ENCODE measurements at regions not wholly inside any gene's neighbourhood (a gene's known extent, or its start where the extent isn't known, plus 50 kb on each side); places are given as distances from the start of the nearest gene placed in this dataset.
"Not testable (repeated sequence)": the region's sequence is repeated elsewhere in the genome, so short reads cannot be mapped to it uniquely, and the experiment has no call there.

DNA sequence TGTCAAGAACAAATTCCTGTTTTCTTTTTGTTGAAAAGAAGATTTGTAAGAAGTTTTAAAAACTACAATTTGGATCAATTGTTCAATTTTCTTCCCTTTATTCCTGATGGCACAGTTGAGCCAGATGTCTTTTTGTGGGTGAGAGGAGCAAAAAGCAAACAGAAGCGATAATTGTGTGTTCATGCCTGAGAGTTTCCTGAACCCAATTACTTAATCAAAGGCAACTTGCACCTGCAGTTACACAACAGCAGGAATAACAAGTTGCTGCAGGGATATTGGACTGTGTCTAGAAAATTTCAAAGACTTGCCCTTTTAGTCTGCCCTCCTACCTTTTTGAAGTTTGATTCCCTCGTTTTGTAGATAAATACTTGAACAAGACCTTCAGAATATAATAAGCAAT, 383.6 kb downstream of the DSEL start:
- DNase-seq: no peak

- no peak for DNase-seq
Observed at GRCh38 chr18:67131498-67131897, 385.0 kb downstream of the DSEL start.

DNA sequence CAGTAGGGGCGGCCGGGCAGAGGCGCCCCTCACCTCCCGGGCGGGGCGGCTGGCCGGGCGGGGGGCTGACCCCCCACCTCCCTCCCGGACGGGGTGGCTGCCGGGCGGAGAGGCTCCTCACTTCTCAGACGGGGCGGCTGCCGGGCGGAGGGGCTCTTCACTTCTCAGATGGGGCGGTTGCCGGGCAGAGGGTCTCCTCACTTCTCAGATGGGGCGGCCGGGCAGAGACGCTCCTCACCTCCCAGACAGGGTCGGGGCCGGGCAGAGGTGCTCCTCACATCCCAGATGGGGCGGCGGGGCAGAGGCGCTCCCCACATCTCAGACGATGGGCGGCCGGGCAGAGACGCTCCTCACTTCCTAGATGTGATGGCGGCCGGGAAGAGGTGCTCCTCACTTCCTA, 389.8 kb downstream of the DSEL start:
- not testable (repeated sequence) for DNase-seq

DNA sequence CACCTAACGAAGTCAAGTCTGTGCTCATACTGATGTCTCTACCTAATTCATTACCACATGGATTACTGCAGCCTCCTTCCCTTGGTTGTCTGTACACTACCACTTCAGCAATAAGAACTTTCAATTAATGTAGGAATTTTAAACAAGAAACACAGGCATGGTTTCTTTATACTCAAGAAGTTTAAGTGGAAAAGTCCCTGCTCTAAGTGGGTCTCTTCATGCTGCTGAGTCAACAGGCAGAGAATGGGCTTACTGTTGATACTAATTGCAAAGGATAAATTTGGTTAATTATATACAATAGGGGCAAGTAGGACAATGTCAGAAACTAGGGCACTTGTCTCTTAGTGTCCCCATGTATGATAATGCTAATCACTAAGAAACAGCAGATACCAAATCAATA, 392.6 kb downstream of the DSEL start:
- DNase-seq: no peak

- DNase-seq: no peak
Observed at GRCh38 chr18:67117804-67118203, 398.7 kb downstream of the DSEL start.

DNA sequence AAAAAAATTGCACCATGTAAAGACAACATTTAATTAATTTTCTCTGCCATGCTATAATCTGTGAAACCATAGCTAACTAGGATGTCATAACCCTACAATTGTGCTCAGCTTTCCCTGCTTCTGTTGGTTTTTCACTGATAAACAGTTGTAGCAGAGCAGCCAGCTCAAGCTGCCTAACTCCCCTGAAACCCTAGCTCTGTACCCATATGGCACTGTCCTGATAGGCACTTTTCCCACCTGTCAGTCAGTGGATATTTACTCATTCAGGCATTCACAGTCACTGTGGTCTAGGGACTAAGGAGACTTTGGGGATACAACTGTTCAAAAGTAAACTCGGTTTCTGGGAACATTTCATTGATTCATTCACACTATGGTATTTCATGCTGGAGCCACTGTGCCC, 407.0 kb downstream of the DSEL start:
- DNase-seq: no peak

- DNase-seq: no peak
Observed at GRCh38 chr18:67108894-67109293, 407.6 kb downstream of the DSEL start.

DNA sequence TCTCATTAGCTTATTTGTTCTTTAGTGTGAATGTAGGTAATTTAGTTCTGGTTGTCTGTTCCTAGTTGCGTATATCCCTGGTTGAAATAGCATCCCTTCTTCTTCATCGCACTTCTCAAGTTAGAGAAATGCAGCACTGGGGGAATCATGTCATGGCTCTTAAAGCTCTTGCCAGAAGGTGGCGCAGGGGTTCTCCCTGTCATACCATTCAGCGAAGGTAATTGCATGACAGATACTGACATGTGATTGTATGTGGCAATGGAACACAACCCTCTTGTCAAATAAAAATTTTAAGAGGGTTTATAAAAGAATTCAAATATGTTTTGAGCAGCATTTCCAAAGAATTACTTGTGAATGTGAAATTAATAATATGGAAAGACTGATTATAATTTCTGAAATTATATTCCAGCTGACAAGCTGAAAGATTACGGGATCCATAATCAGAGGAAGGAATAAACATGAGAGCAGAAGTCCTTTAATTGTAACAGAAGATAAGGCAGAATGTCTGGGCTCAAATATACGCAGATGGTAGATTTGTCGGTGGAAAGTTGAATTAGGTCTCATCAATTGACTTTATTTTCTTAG, 411.7 kb downstream of the DSEL start:
- peak; percentile 62 for DNase-seq

DNA sequence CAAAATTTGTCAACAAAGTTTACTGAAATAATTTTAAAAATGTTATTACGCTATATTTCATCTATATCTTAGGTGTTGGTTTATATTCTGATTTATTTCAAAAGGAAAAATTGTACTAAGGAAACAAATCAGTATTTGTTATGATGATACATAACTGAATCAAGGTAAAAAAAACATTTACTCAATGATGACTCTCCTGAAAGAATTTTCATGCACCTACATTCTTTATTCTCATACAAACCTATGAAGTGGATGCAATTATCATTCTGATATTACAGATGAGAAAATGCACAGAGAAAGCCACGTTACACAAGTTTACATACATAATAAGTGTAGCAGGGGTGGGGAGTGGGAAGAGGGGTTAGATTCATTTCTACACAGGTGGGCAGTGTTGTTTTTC, 422.4 kb downstream of the DSEL start:
- no peak for DNase-seq

DNA sequence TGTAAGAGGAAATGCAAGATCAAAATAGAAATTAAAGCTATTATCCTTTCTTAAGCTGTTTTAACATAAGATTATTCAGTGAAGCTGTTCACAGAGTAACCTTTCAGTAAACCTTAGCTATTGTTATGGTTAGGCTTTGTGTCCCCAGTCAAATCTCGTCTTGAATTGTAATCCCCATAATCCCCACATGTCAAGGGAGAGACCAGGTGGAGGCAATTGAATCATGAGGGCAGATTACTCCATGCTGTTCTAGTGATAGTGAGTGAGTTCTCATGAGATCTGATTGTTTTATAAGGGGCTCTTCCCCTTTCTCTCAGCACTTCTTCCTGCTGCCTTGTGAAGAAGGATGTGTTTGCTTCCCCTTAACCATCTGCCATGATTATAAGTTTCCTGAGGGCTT, 424.4 kb downstream of the DSEL start:
- DNase-seq: no peak

DNA sequence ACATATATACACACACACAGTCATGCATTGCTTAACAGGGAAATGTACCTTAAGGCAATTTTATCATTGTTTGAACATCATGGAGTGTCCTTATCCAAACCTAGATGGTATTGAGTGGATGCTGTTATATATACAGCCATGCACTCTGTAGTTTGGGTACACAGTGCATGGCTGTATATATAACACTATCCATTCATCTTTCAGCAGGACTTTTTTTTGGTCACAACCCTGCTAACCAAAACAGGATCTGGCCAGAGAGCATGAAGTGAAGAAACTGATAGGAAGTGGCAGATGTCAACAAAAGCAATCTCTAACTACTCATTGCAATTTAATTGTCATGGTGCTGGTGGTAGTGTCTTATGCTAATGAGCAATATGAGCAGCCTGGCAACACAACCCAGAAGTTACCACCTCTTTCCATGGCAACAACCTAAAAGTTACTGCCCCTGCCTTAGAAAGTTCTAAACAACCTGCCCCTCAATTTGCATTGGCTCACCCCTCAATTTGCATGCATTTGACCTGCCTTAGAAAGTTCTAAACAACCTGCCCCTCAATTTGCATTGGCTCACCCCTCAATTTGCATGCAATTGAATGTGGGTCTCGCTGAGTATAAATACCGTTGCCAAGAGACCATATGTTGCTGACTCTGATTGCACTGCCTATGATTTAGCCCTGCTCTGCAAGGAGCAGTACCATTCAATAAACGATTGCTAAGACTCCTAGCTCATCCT, 434.9 kb downstream of the DSEL start:
- no peak for DNase-seq

DNA sequence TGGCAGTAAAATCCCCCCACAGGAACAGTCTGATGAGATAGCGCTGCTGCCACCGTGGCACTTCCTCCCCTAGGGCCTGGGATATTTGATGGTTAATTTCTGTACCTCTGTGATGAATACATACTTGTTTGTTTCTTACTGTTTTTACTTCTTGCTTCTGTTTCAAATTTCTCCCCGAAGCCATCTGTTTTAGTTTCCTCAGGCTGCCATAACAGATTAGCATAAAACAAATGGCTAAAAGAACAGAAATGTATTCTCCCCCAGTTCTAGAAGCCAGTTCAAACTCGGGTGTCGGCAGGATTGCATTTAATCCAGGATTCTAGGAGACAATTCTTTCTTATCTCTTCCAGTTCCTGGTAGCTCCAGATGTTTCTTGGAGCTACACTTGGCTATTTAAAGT, 435.9 kb downstream of the DSEL start:
- no peak for DNase-seq

GRCh38 chr18:67074309-67074708, 442.2 kb downstream of the DSEL start:
- DNase-seq: no peak

DNA sequence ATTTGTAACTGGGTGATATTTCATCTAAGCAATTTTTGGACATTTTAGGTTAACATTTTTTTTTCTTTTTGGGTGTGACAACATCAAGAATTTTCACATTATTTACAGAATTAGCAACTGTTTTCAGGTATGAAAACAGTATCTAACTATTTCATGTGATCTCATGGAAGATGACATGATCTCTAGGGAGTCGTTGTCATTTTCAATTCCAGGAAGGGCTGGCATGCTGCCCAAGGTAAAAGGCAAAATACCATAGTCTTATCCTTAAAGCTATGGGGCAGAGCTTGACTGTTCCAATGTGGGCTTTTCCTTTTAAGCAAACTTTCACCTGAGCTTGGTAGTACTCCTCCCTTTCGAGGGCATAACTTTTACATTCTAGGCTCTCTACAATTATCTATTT, 443.7 kb downstream of the DSEL start:
- DNase-seq: no peak

DNA sequence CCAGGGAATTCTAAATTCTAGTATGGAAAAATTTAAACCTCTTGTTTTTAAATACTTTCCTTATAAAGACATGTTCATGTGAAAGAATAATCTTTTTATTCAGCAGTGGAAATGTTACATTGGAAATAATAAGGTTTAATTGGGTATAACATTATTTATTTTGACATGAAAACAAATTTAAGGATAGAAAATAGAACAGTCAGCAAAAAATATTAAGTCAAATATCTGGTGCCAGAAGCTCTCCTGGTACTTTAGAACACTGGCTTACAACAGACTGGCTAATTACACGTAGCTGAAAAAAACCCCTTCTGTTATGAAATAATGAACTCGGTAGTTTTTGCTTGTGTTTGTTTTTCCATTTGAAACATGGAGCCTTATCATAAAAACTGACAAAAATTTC, 447.9 kb downstream of the DSEL start:
- no peak for DNase-seq

DNA sequence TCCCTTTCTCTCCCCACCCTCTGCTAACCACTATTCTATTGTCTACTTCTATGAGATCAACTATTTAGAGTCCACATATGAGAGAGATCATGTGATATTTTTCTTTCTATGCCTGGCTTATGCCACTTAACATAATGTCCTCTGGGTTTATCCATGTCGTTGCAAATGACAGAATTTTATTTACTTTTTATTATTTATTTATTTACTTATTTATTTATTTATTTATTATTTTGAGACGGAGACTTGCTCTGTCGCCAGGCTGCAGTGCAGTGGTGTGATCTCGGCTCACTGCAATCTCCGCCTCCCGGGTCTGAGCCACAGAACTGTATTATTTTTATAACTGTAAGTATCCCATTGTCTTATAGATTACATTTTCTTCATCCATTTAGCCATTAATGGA, 443.4 kb upstream of the CDH19 start:
- no peak for DNase-seq

GRCh38 chr18:67043276-67043675, 439.4 kb upstream of the CDH19 start:
- no peak for DNase-seq

- no peak for DNase-seq
Observed at GRCh38 chr18:67041334-67041733, 437.4 kb upstream of the CDH19 start.

- DNase-seq: no peak
Observed at GRCh38 chr18:67035026-67035425, 431.1 kb upstream of the CDH19 start.

- DNase-seq: no peak
Observed at GRCh38 chr18:67023059-67023458, 419.2 kb upstream of the CDH19 start.

DNA sequence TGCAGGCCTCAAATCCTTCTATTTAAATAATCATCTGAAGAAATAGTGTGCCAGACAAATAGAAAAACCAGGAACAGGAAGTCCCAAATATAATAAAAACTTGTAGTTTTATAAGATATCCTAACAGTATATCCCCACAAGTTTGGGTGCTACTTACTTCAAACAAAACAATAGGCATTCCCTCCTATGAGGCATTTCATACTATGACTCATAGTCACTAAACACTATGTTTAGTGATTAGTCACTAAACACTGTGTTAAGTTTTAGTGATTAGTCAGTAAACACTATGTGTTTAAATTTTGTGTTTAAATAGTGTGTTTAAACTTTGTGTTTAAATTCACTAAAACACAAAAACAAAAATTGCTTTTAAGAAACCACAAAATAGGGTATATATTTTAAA, 407.0 kb upstream of the CDH19 start:
- no peak for DNase-seq

DNA sequence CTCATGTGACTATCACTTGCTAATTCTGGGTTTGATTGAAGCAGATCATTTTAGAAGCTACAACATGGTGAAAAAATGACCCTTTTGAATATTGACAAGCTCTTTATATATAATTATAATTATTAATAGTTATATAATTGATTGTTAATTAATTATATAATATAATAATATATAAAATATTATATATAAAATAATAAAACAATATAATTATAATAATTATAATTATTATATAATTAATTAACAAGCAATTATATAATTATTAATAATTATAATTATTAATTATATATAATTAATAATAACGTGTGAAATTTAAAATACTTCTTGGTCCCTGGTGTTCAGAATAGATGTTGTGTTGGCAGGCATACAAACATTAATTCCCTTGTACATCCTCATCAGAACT, 404.1 kb upstream of the CDH19 start:
- no peak for DNase-seq

GRCh38 chr18:67007085-67007484, 403.2 kb upstream of the CDH19 start:
- DNase-seq: no peak

DNA sequence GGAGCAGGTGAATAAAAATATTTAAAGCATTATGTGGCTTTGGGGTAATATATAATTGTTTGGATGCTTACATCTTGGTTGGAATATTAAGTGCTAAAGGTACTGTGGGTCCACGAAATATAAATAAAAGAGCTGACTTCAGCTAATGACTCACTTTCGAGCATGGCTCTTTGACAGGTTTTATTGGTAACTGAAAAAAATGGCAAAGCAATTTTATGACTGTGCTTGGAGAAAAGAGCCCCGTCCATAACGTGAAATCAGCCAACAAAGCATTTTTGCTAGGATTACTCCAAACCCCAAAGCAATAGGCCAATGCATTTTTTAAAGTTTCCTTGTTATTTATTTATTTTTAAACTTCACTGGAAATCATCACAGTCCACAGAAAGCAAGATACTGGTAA, 397.2 kb upstream of the CDH19 start:
- no peak for DNase-seq

GRCh38 chr18:66999003-66999402, 395.1 kb upstream of the CDH19 start:
- DNase-seq: no peak

All from stimulated activated CD8-positive, alpha-beta memory T cell treated with anti-CD3 and anti-CD28 coated beads, Interleukin-4, amount 100 ng/mL, for 48 hours (primary cell).